Testis (tissue), 2 donors: ENCODE measurements at regions not wholly inside any gene's neighbourhood (a gene's known extent, or its start where the extent isn't known, plus 50 kb on each side); places are given as distances from the start of the nearest gene placed in this dataset.

Experiments used
- DNase-seq: peaks from one replicate; pipeline ENCODE4 v3.0.0-alpha.2; 2019
- H3K27ac ChIP-seq, 2 donors: fragments of 200-600 bp; sonication (generic); one replicate each; pipeline ENCODE4 v1.5.1; 2019
- H3K27me3 ChIP-seq: fragments of 200-600 bp; sonication (generic); one replicate; pipeline ENCODE4 v1.5.1; 2019
- H3K36me3 ChIP-seq: fragments of 200-600 bp; sonication (generic); one replicate; pipeline ENCODE4 v1.5.1; 2017; ENCODE audit warnings: low read depth; ENCODE audit errors: missing control alignments
- H3K4me1 ChIP-seq: fragments of 200-600 bp; sonication (generic); one replicate; pipeline ENCODE4 v1.5.1; 2019
- H3K4me3 ChIP-seq, 2 donors: fragments of 200-600 bp; sonication (generic); one replicate each; pipeline ENCODE4 v1.5.1; 2017 to 2019
- H3K9me3 ChIP-seq: fragments of 200-600 bp; sonication (generic); one replicate; pipeline ENCODE4 v1.5.1; 2017
- POLR2A ChIP-seq: fragments of 450-650 bp; IDR thresholded peaks from one replicate; pipeline ENCODE4 v1.6.1; 2017; ENCODE audit warnings: antibody characterized with exemption, mild to moderate bottlenecking, moderate library complexity
- WGBS, 2 donors: methylation state at CpG; one replicate each; pipeline ENCODE4 v1.1.5; 2018; 5-methylcytosine and 5-hydroxymethylcytosine counted together
- intact Hi-C: fragments of 100-400 bp; cut with DNase I; formaldehyde crosslinking; loops from one replicate; pipeline ENCODE4 v1.15.1; 2023; ENCODE audit warnings: low total_unique reads
- TF ChIP-seq, protein P1 (sequence below), 3 experiments: fragments of 450-650 bp in 2 of 3; fragments of 200-600 bp in 1 of 3; sonication (generic) in 1 of 3; IDR thresholded peaks; one replicate each; pipeline ENCODE4 v1.5.1; 2016 to 2019; ENCODE audit warnings: antibody characterized with exemption in 3 of 3, mild to moderate bottlenecking in 2 of 3, moderate library complexity in 1 of 3

DNA sequence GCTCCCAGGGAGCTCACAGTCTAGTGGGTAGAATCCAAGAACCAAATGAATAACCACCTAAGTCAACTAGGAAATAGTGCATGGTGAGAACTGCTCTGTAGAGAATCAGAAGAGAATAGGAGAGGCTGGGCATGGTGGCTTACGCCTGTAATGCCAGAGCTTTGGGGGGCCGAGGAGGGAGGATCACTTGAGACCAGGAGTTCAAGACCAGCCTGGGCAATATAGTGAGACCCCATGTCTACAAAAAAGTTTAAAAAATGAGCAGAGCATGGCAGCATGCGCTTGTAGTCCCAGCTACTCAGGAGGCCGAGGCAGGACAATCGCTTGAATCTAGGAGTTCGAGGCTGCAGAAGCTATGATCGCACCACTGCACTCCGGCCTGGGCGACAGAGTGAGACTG, 122.3 kb upstream of the IRF2BP2 start:
- Histone ChIP-seq H3K27me3 (no peaks in the 10 kb centered on the region), H3K27ac (no peak overlapping the region), H3K36me3 (no peaks in the 10 kb centered on the region), H3K4me1 (peaks cover 13% of the 10 kb centered on the region), H3K9me3 (no peaks in the 10 kb centered on the region), H3K4me3 (no peak overlapping the region)
- intact Hi-C loops = no loop called here
- TF ChIP-seq POLR2A = no peak
- TF ChIP-seq, protein P1, sequence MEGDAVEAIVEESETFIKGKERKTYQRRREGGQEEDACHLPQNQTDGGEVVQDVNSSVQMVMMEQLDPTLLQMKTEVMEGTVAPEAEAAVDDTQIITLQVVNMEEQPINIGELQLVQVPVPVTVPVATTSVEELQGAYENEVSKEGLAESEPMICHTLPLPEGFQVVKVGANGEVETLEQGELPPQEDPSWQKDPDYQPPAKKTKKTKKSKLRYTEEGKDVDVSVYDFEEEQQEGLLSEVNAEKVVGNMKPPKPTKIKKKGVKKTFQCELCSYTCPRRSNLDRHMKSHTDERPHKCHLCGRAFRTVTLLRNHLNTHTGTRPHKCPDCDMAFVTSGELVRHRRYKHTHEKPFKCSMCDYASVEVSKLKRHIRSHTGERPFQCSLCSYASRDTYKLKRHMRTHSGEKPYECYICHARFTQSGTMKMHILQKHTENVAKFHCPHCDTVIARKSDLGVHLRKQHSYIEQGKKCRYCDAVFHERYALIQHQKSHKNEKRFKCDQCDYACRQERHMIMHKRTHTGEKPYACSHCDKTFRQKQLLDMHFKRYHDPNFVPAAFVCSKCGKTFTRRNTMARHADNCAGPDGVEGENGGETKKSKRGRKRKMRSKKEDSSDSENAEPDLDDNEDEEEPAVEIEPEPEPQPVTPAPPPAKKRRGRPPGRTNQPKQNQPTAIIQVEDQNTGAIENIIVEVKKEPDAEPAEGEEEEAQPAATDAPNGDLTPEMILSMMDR (IDR thresholded peaks at IDR 0.05) = no peak
- 93 to 98% methylated on average over 9 of the region's 9 CpGs for WGBS, 2 donors
- DNase-seq = no peak

DNA sequence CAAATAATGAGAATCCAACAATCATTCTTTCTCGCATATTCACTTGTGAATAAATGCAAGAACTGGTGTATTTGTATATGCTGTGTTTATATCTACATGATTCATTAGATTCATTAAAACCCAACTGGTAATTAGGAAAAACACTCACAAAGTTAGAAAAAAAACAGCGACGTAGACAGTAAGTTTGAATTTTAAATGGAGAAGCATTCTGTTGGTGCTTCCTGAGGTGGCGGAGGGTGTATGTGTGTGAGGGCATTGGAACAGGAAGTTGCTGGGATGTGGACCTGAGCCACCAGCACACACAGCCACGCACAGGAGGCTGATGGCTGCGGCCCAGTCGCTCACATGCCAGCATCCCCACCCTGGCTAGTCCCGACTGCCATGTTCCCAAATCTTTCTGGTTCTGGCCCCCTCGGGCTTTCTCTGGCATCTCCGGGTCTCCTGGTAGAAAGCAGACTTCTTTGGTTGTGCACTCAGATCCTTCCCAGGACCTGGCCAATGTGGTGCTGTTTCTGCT, 121.6 kb upstream of the IRF2BP2 start:
- Histone ChIP-seq H3K4me3 (no peak overlapping the region), H3K4me1 (peaks cover 19% of the 10 kb centered on the region), H3K27me3 (no peaks in the 10 kb centered on the region), H3K27ac (no peak overlapping the region), H3K36me3 (no peaks in the 10 kb centered on the region), H3K9me3 (no peaks in the 10 kb centered on the region)
- intact Hi-C loops = no loop called here
- WGBS, 2 donors = 89 to 92% methylated on average over 10 of the region's 10 CpGs
- no peak for TF ChIP-seq POLR2A
- TF ChIP-seq, protein P1 (IDR thresholded peaks at IDR 0.05) = no peak
- DNase-seq = no peak

DNA sequence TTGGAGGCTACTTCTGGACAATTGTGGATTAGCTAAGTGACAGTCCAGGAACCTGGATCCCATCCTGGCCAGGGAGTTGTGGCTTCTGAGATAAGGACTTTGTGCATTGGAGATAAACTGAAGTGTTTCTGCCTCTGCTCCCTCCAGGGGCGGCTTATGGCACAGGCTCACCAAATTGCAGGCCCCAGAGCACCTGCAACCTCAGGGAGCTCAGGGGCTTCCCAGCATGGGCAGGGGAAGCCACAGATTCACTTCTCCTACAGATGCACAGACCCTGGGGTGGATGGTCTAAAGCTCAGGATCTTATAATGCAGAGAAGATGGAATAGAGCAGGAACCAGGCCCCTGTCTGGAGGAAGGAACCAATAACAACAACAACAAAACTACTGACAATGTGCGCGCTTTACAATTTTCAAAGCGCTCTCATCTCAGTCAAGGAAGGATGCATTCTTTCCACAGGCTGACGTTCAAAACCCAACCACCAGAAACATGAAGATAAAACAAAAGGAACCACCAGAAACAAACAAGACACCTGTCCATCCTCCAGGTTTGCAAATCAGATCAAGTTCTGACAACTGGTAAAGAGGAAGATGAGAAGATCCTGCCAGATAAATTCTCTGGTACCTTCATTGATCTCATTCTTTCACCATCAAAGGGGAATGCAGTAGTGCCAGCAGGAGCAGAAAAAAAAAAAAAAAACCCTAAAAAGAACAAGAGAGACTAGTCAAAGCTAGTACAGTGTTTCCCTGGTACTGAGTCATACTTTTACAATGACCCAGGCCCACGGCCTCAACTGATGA, 121.0 kb upstream of the IRF2BP2 start:
- no peak overlapping the region for H3K27ac ChIP-seq

DNA sequence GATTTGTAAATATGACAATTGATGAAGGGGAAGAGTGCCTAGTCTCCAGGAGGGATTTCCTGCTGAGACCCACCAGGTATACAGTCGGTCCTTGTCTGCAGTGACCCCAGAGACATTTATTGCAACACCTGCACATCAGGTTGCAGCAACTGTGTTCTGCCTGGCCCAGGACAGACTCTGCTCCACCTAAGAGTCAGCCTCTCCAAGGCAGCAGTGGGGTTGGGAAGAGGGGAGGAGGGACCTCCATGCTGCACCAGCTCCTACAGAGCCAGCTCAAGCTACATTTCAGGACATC, 120.4 kb upstream of the IRF2BP2 start:
- no peaks in the 10 kb centered on the region for H3K9me3 ChIP-seq
- 100% methylated on average over 1 of the region's 1 CpG; no CpG with 5 or more reads in 1 of the 2 donors for WGBS, 2 donors

More for the DNA sequence above, 121.0 kb upstream of the IRF2BP2 start:
- no peaks in the 10 kb centered on the region for H3K36me3 ChIP-seq
- intact Hi-C loops = no loop called here
- DNase-seq = no peak
- WGBS, 2 donors = 90 to 94% methylated on average over 5 to 6 of the region's 6 CpGs
- no peak for TF ChIP-seq POLR2A
- TF ChIP-seq, protein P1 (IDR thresholded peaks at IDR 0.05) = no peak
- no peaks in the 10 kb centered on the region for H3K27me3 ChIP-seq
- peaks cover 26% of the 10 kb centered on the region for H3K4me1 ChIP-seq
- no peaks in the 10 kb centered on the region for H3K9me3 ChIP-seq
- no peak overlapping the region for H3K4me3 ChIP-seq

More for the DNA sequence above, 120.4 kb upstream of the IRF2BP2 start:
- DNase-seq = no peak
- H3K27ac ChIP-seq = no peak overlapping the region
- peaks cover 31% of the 10 kb centered on the region for H3K4me1 ChIP-seq
- TF ChIP-seq, protein P1 (IDR thresholded peaks at IDR 0.05) = no peak
- no peak for TF ChIP-seq POLR2A
- no peaks in the 10 kb centered on the region for H3K36me3 ChIP-seq
- intact Hi-C loops = no loop called here
- H3K27me3 ChIP-seq = no peaks in the 10 kb centered on the region
- H3K4me3 ChIP-seq = no peak overlapping the region
